Astrocyte (in vitro differentiated cells and primary cell): ENCODE measurements at regions not wholly inside any gene's neighbourhood (a gene's known extent, or its start where the extent isn't known, plus 50 kb on each side); places are given as distances from the start of the nearest gene placed in this dataset.
"Not testable (repeated sequence)": the region's sequence is repeated elsewhere in the genome, so short reads cannot be mapped to it uniquely, and the experiment has no call there.

Experiments
- DNase-seq: peaks from one replicate; pipeline ENCODE4 v3.0.0-alpha.2; 2010; ENCODE audit warnings: low read depth
- FAIRE-seq: peaks from 2 replicates; lab custom pipeline; 2011; peaks lifted over from hg19 to GRCh38; lab: Jason Lieb, UNC
- H2AFZ ChIP-seq: 2 replicates; pipeline ENCODE4 v1.6.0; 2012; ENCODE audit warnings: low read depth, low read length, inconsistent platforms
- H3K27ac ChIP-seq: 2 replicates; pipeline ENCODE4 v1.5.1; 2011; ENCODE audit warnings: low read depth, low read length, inconsistent platforms
- H3K27me3 ChIP-seq: 2 replicates; pipeline ENCODE4 v1.6.0; 2011; ENCODE audit warnings: low read length, inconsistent platforms; ENCODE audit not compliant: insufficient read depth
- H3K36me3 ChIP-seq: 2 replicates; pipeline ENCODE4 v1.5.1; 2011; ENCODE audit warnings: low read length, inconsistent platforms; ENCODE audit not compliant: insufficient read depth
- H3K4me1 ChIP-seq: 2 replicates; pipeline ENCODE4 v1.5.1; 2011; ENCODE audit warnings: low read length, inconsistent platforms; ENCODE audit not compliant: insufficient read depth
- H3K4me2 ChIP-seq: 2 replicates; pipeline ENCODE4 v1.6.0; 2012; ENCODE audit warnings: low read length, inconsistent platforms
- H3K4me3 ChIP-seq: 2 replicates; pipeline ENCODE4 v1.5.1; 2011; ENCODE audit warnings: low read depth, mild to moderate bottlenecking, low read length, inconsistent platforms; ENCODE audit not compliant: insufficient read depth
- H3K79me2 ChIP-seq: 2 replicates; pipeline ENCODE4 v1.6.0; 2012; ENCODE audit warnings: mild to moderate bottlenecking, low read length, inconsistent platforms; ENCODE audit not compliant: insufficient read depth
- H3K9ac ChIP-seq: 2 replicates; pipeline ENCODE4 v1.6.0; 2012; ENCODE audit warnings: mild to moderate bottlenecking, low read length, inconsistent platforms
- H3K9me3 ChIP-seq: 2 replicates; pipeline ENCODE4 v1.5.1; 2012; ENCODE audit warnings: low read depth, mild to moderate bottlenecking, low read length, inconsistent platforms; ENCODE audit not compliant: insufficient read depth
- H4K20me1 ChIP-seq: 2 replicates; pipeline ENCODE4 v1.6.0; 2012; ENCODE audit warnings: low read length, inconsistent platforms; ENCODE audit not compliant: insufficient read depth
- H3K27ac Mint-ChIP-seq: one replicate; pipeline ENCODE4 v1.8.0; 2021; ENCODE audit warnings: mild to moderate bottlenecking, mixed read lengths; ENCODE audit not compliant: unreplicated experiment
- H3K27me3 Mint-ChIP-seq: one replicate; pipeline ENCODE4 v1.8.0; 2021; ENCODE audit warnings: low read depth, mixed read lengths; ENCODE audit not compliant: unreplicated experiment
- H3K36me3 Mint-ChIP-seq: one replicate; pipeline ENCODE4 v1.8.0; 2021; ENCODE audit warnings: low read depth, mixed read lengths; ENCODE audit not compliant: unreplicated experiment
- H3K4me1 Mint-ChIP-seq: one replicate; pipeline ENCODE4 v1.8.0; 2021; ENCODE audit warnings: low read depth, mixed read lengths; ENCODE audit not compliant: unreplicated experiment
- H3K4me3 Mint-ChIP-seq: one replicate; pipeline ENCODE4 v1.8.0; 2021; ENCODE audit warnings: mild to moderate bottlenecking, moderate library complexity, mixed read lengths; ENCODE audit not compliant: unreplicated experiment
- H3K9me3 Mint-ChIP-seq: one replicate; pipeline ENCODE4 v1.8.0; 2021; ENCODE audit warnings: mild to moderate bottlenecking, mixed read lengths; ENCODE audit not compliant: unreplicated experiment
- CTCF ChIP-seq: IDR thresholded peaks from 2 replicates; pipeline ENCODE4 v1.5.1; 2011; ENCODE audit warnings: low read depth, mild to moderate bottlenecking, inconsistent platforms, low read length, moderate library complexity; ENCODE audit not compliant: insufficient read depth
- EZH2 ChIP-seq: IDR thresholded peaks from 2 replicates; pipeline ENCODE4 v1.6.1; 2012; ENCODE audit warnings: mild to moderate bottlenecking, low read length, inconsistent platforms; ENCODE audit not compliant: insufficient read depth

GRCh38 chr1:70738624-70739023 is 309.0 kb downstream of the PTGER3 start:
- H3K4me3 Mint-ChIP-seq = no peak overlapping the region
- Histone ChIP-seq H3K4me2 (no peak overlapping the region), H3K9me3 (no peaks in the 10 kb centered on the region), H3K4me3 (no peak overlapping the region), H4K20me1 (no peaks in the 10 kb centered on the region), H3K27ac (no peak overlapping the region), H3K36me3 (no peaks in the 10 kb centered on the region), H3K9ac (no peak overlapping the region), H3K4me1 (no peaks in the 10 kb centered on the region), H3K27me3 (no peaks in the 10 kb centered on the region), H2AFZ (no peak overlapping the region), H3K79me2 (no peaks in the 10 kb centered on the region)
- FAIRE-seq (no peak), DNase-seq (no peak)
- TF ChIP-seq CTCF = no peak
- no peak for TF ChIP-seq EZH2
- no peak overlapping the region for H3K27ac Mint-ChIP-seq
- no peaks in the 10 kb centered on the region for H3K27me3 Mint-ChIP-seq
- no peaks in the 10 kb centered on the region for H3K4me1 Mint-ChIP-seq
- peaks cover 2% of the 10 kb centered on the region for H3K9me3 Mint-ChIP-seq
- H3K36me3 Mint-ChIP-seq = no peaks in the 10 kb centered on the region

DNA sequence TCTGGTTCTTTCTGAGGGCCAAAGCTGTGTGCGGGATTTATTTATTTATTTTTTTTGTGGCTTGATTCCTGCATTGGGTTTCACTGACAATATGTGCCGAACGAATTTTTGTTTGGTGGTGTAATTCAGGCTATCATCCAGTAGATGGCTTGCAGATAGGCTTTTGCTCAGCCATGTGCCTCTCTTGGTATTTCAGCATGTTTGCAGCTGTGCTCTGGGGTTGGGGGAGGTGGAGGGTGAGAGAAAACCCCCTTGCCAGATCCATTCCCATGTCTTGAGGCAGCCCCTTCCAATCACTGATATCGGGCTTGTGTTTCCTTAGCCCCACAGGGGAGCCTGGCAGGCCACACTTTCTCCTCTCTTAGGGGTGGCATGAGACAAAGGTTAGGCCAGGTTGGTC is 302.4 kb downstream of the PTGER3 start:
- no peaks in the 10 kb centered on the region for H3K27me3 ChIP-seq
- no peaks in the 10 kb centered on the region for H3K9me3 ChIP-seq
- TF ChIP-seq CTCF (no peak), EZH2 (no peak)
- Mint-ChIP-seq H3K27ac (no peak overlapping the region), H3K27me3 (no peaks in the 10 kb centered on the region), H3K4me3 (no peak overlapping the region), H3K36me3 (no peaks in the 10 kb centered on the region), H3K4me1 (no peaks in the 10 kb centered on the region), H3K9me3 (peaks cover 7% of the 10 kb centered on the region)
- no peak overlapping the region for H3K4me2 ChIP-seq
- no peak overlapping the region for H3K9ac ChIP-seq
- H4K20me1 ChIP-seq = no peaks in the 10 kb centered on the region
- H3K27ac ChIP-seq = no peak overlapping the region
- H2AFZ ChIP-seq = no peak overlapping the region
- H3K79me2 ChIP-seq = no peaks in the 10 kb centered on the region
- no peaks in the 10 kb centered on the region for H3K4me1 ChIP-seq
- DNase-seq (no peak), FAIRE-seq (no peak)
- no peak overlapping the region for H3K4me3 ChIP-seq
- no peaks in the 10 kb centered on the region for H3K36me3 ChIP-seq

DNA sequence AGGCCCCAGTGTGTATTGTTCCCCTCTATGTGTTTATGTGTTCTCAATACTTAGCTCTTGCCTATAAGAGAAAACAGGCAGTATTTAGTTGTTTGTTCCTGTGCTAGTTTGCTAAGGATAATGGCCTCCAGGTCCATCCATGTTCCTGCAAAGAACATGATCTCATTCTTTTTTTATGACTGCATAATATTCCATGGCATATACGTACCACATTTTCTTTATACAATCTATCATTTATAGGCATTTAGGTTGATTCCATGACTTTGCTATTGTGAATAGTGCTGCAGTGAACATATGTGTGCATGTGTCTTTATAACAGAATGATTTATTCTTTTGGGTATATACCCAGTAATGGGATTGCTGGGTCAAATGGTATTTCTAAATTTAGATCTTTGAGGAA is 301.6 kb downstream of the PTGER3 start:
- H3K27me3 ChIP-seq, H3K4me2 ChIP-seq, H3K27ac ChIP-seq, H3K4me3 ChIP-seq, FAIRE-seq, H3K36me3 ChIP-seq, H3K4me1 Mint-ChIP-seq, H3K9ac ChIP-seq, DNase-seq, H3K79me2 ChIP-seq, H3K27ac Mint-ChIP-seq, H3K4me3 Mint-ChIP-seq, H3K36me3 Mint-ChIP-seq, H3K9me3 ChIP-seq, H2AFZ ChIP-seq, H3K27me3 Mint-ChIP-seq, H4K20me1 ChIP-seq, H3K4me1 ChIP-seq: not testable (repeated sequence)
- H3K9me3 Mint-ChIP-seq = peaks cover 10% of the 10 kb centered on the region

GRCh38 chr1:70747123-70747522 is 300.5 kb downstream of the PTGER3 start:
- H3K27me3 ChIP-seq, H3K27me3 Mint-ChIP-seq, H2AFZ ChIP-seq, H3K9me3 ChIP-seq, H3K4me3 ChIP-seq, H3K27ac ChIP-seq, H3K79me2 ChIP-seq, H4K20me1 ChIP-seq, DNase-seq, H3K4me3 Mint-ChIP-seq, H3K27ac Mint-ChIP-seq, H3K9me3 Mint-ChIP-seq, H3K9ac ChIP-seq, H3K4me1 Mint-ChIP-seq, H3K36me3 ChIP-seq, H3K36me3 Mint-ChIP-seq, FAIRE-seq, H3K4me2 ChIP-seq, H3K4me1 ChIP-seq: not testable (repeated sequence)

GRCh38 chr1:70751676-70752287 is 295.8 kb downstream of the PTGER3 start:
- not testable (repeated sequence) for H3K4me1 ChIP-seq, H4K20me1 ChIP-seq, H3K9me3 Mint-ChIP-seq, H3K36me3 Mint-ChIP-seq, H3K4me1 Mint-ChIP-seq, H3K9me3 ChIP-seq, H2AFZ ChIP-seq, DNase-seq, H3K4me2 ChIP-seq, H3K36me3 ChIP-seq, H3K79me2 ChIP-seq, H3K27ac ChIP-seq, H3K4me3 Mint-ChIP-seq, H3K27me3 Mint-ChIP-seq, H3K4me3 ChIP-seq, FAIRE-seq, H3K27ac Mint-ChIP-seq, H3K27me3 ChIP-seq, H3K9ac ChIP-seq
